ENCODE measurements at regions not wholly inside any gene's neighbourhood (a gene's known extent, or its start where the extent isn't known, plus 50 kb on each side); places are given as distances from the start of the nearest gene placed in this dataset.

DNA sequence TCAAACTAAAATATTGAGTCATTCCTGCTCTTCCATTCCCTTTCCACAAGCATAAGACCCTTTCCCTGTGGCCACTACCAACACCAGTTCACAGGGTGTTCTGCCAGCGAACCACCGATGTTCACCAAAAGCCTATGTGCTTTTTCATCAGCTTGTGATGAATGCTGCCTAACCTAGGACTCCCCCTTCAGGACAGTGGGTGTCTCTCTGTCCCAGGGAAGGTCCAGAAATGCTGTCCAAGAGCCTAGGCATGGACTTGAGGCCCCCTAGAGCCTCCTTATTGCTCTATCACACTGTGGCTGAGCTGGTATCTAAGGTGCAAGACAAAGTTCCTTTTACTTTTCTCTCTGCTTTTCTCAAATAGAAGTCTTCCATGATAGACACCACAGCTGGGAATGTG is 1015.6 kb downstream of the PCDH19 start:
- H3K27me3 ChIP-seq, result no peaks in the 10 kb centered on the region
- no peak for TF ChIP-seq POLR2A (IDR thresholded peaks at IDR 0.05)
- TF ChIP-seq POLR2AphosphoS5 (IDR thresholded peaks at IDR 0.05), result no peak
- TF ChIP-seq EP300 (IDR thresholded peaks at IDR 0.05), result no peak
- no peak for TF ChIP-seq CTCF (IDR thresholded peaks at IDR 0.05)
- 80 to 100% methylated on average over 2 of the region's 2 CpGs for WGBS, 2 donors
- no peaks in the 10 kb centered on the region for H3K4me1 ChIP-seq
- no peaks in the 10 kb centered on the region for H3K36me3 ChIP-seq
- H3K27ac ChIP-seq, result no peak overlapping the region
- DNase-seq, result no peak
- no peak overlapping the region for H3K4me3 ChIP-seq
- no peak for ATAC-seq (ENCODE audit: low FRiP score in 2 of 2)
- H3K9me3 ChIP-seq, result peaks cover 0 to 2% (median 0%) of the 10 kb centered on the region in 4 donors

- Histone ChIP-seq H3K9me3 (peaks cover 0 to 13% (median 0%) of the 10 kb centered on the region in 4 donors), H3K36me3 (no peaks in the 10 kb centered on the region), H3K4me3 (no peak overlapping the region), H3K4me1 (no peaks in the 10 kb centered on the region), H3K27ac (no peak overlapping the region), H3K27me3 (no peaks in the 10 kb centered on the region)
- 83 to 89% methylated on average over 4 to 5 of the region's 5 CpGs for WGBS, 2 donors
- TF ChIP-seq CTCF (IDR thresholded peaks at IDR 0.05) (no peak), EP300 (IDR thresholded peaks at IDR 0.05) (no peak), POLR2AphosphoS5 (IDR thresholded peaks at IDR 0.05) (no peak), POLR2A (IDR thresholded peaks at IDR 0.05) (no peak)
- ATAC-seq (ENCODE audit: low FRiP score in 2 of 2) (peak in 1 of 2 donors; percentile 37), DNase-seq (no peak)
Measured at GRCh38 chrX:99384594-99385374, 1025.3 kb downstream of the PCDH19 start.

- DNase-seq (no peak), ATAC-seq (ENCODE audit: low FRiP score in 2 of 2) (no peak)
- no peaks in the 10 kb centered on the region for H3K36me3 ChIP-seq
- H3K4me3 ChIP-seq, result no peak overlapping the region
- peaks cover 0 to 13% (median 0%) of the 10 kb centered on the region in 4 donors for H3K9me3 ChIP-seq
- no peak overlapping the region for H3K27ac ChIP-seq
- WGBS, 2 donors, result 89 to 96% methylated on average over 3 to 5 of the region's 5 CpGs
- H3K4me1 ChIP-seq, result no peaks in the 10 kb centered on the region
- no peak for TF ChIP-seq EP300 (IDR thresholded peaks at IDR 0.05)
- TF ChIP-seq CTCF (IDR thresholded peaks at IDR 0.05), result no peak
- TF ChIP-seq POLR2AphosphoS5 (IDR thresholded peaks at IDR 0.05), result no peak
- no peak for TF ChIP-seq POLR2A (IDR thresholded peaks at IDR 0.05)
- H3K27me3 ChIP-seq, result no peaks in the 10 kb centered on the region
Measured at GRCh38 chrX:99383786-99384185, 1026.3 kb downstream of the PCDH19 start.

DNA sequence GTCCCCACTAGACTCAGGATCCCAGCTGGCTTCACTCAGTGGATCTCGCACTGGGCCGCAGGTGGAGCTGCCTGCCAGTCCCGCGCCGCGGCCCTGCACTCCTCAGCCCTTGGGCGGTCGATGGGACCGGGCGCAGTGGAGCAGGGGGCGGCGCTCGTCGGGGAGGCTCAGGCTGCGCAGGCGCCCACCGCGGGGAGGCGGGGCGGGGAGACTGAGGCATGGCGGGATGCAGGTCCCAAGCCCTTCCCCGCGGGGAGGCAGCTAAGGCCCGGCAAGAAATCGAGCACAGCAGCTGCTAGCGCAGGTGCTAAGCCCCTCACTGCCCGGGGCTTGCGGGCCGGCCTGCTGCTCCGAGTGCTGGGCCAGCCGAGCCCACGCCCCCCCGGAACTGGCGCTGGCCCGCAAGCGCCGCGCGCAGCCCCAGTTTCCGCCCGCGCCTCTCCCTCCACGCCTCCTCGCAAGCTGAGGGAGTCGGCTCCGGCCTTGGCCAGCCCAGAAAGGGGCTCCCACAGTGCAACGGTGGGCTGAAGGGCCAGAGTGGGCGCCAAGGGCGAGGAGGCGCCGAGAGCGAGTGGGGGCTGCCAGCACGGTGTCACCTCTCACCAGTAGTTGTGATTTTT is 1038.0 kb downstream of the PCDH19 start:
- no peak for ATAC-seq (ENCODE audit: low FRiP score in 2 of 2)
- TF ChIP-seq CTCF (IDR thresholded peaks at IDR 0.05) (no peak), POLR2AphosphoS5 (IDR thresholded peaks at IDR 0.05) (no peak), POLR2A (IDR thresholded peaks at IDR 0.05) (no peak), EP300 (IDR thresholded peaks at IDR 0.05) (no peak)
- DNase-seq, result peak in 1 of 2 donors; percentile 43
- H3K27ac ChIP-seq, result no peak overlapping the region
- H3K4me3 ChIP-seq, result no peak overlapping the region
- no peaks in the 10 kb centered on the region for H3K36me3 ChIP-seq
- no peaks in the 10 kb centered on the region for H3K4me1 ChIP-seq
- no peaks in the 10 kb centered on the region for H3K9me3 ChIP-seq
- WGBS, 2 donors, result 77% methylated on average over 51 of the region's 53 CpGs; no CpG with 5 or more reads in 1 of the 2 donors
- no peaks in the 10 kb centered on the region for H3K27me3 ChIP-seq
